Endodermal cell (in vitro differentiated cells): ENCODE measurements at regions not wholly inside any gene's neighbourhood (a gene's known extent, or its start where the extent isn't known, plus 50 kb on each side); places are given as distances from the start of the nearest gene placed in this dataset.

Experiments used
- DNase-seq: peaks from one replicate; pipeline ENCODE4 v3.0.0-alpha.2; 2017
- H3K27ac ChIP-seq: 2 replicates; pipeline ENCODE4 v1.5.1; 2013; ENCODE audit warnings: mild to moderate bottlenecking, low read depth, low read length, moderate library complexity
- H3K27me3 ChIP-seq: 2 replicates; pipeline ENCODE4 v1.6.1; 2013; ENCODE audit warnings: mild to moderate bottlenecking, low read length, moderate library complexity; ENCODE audit not compliant: insufficient read depth, control insufficient read depth, poor library complexity, severe bottlenecking
- H3K36me3 ChIP-seq: 2 replicates; pipeline ENCODE4 v1.7.0; 2013; ENCODE audit warnings: mild to moderate bottlenecking, low read length, moderate library complexity; ENCODE audit not compliant: control insufficient read depth, insufficient read depth
- H3K4me1 ChIP-seq: one replicate; pipeline ENCODE4 v1.7.0; 2013; ENCODE audit warnings: low read length; ENCODE audit not compliant: control insufficient read depth, insufficient read depth
- H3K4me3 ChIP-seq: 2 replicates; pipeline ENCODE4 v1.5.1; 2013; ENCODE audit warnings: mild to moderate bottlenecking, low read length, moderate library complexity
- H3K9ac ChIP-seq: 2 replicates; pipeline ENCODE4 v1.6.1; 2013; ENCODE audit warnings: mild to moderate bottlenecking, low read length, moderate library complexity; ENCODE audit not compliant: poor library complexity, severe bottlenecking; ENCODE audit errors: extremely low read depth
- H3K9me3 ChIP-seq: 2 replicates; pipeline ENCODE4 v1.6.1; 2013; ENCODE audit warnings: mild to moderate bottlenecking, low read length, moderate library complexity; ENCODE audit not compliant: control insufficient read depth
- H3K27ac Mint-ChIP-seq: 2 replicates; pipeline ENCODE4 v1.8.0; 2020; ENCODE audit warnings: mixed read lengths
- H3K27me3 Mint-ChIP-seq: 2 replicates; pipeline ENCODE4 v1.8.0; 2021; ENCODE audit warnings: mild to moderate bottlenecking, mixed read lengths; ENCODE audit not compliant: insufficient read depth
- H3K36me3 Mint-ChIP-seq: 2 replicates; pipeline ENCODE4 v1.8.0; 2020; ENCODE audit warnings: low read depth, mixed read lengths
- H3K4me1 Mint-ChIP-seq: 2 replicates; pipeline ENCODE4 v1.8.0; 2020; ENCODE audit warnings: mixed read lengths
- H3K4me3 Mint-ChIP-seq: 2 replicates; pipeline ENCODE4 v1.8.0; 2020; ENCODE audit warnings: mild to moderate bottlenecking, moderate library complexity, mixed read lengths
- H3K9me3 Mint-ChIP-seq: 2 replicates; pipeline ENCODE4 v1.8.0; 2020; ENCODE audit warnings: mild to moderate bottlenecking, mixed read lengths
- CTCF ChIP-seq: fragments of 200-600 bp; sonication (generic); conservative IDR thresholded peaks from 2 replicates; pipeline ENCODE4 v1.5.0; 2021; ENCODE audit warnings: antibody characterized with exemption, mild to moderate bottlenecking
- WGBS, 2 experiments: methylation state at CpG; one replicate each; pipeline versions ENCODE4 v1.1.5 to v1.1.7; 2013; ENCODE audit warnings: missing lambda C conversion rate in 2 of 2, mixed read lengths in 1 of 2; ENCODE audit not compliant: insufficient coverage in 1 of 2, insufficient read length in 1 of 2; 5-methylcytosine and 5-hydroxymethylcytosine counted together

GRCh38 chr12:29944269-29945000 lies 160.7 kb upstream of the TMTC1 start:
- Histone ChIP-seq H3K4me1 (no peaks in the 10 kb centered on the region), H3K9me3 (peaks cover 14% of the 10 kb centered on the region), H3K27me3 (no peaks in the 10 kb centered on the region), H3K4me3 (no peak overlapping the region), H3K36me3 (no peaks in the 10 kb centered on the region), H3K9ac (no peak overlapping the region), H3K27ac (no peak overlapping the region)
- H3K9me3 Mint-ChIP-seq: peaks cover 18% of the 10 kb centered on the region
- 88 to 100% methylated on average over 1 to 2 of the region's 2 CpGs for WGBS, 2 experiments
- no peak for TF ChIP-seq CTCF
- H3K4me1 Mint-ChIP-seq: no peaks in the 10 kb centered on the region
- no peaks in the 10 kb centered on the region for H3K36me3 Mint-ChIP-seq
- no peak overlapping the region for H3K27ac Mint-ChIP-seq
- DNase-seq: no peak
- H3K27me3 Mint-ChIP-seq: no peaks in the 10 kb centered on the region
- H3K4me3 Mint-ChIP-seq: no peak overlapping the region

- Histone ChIP-seq H3K27ac (no peak overlapping the region), H3K9ac (no peak overlapping the region), H3K4me1 (no peaks in the 10 kb centered on the region), H3K27me3 (no peaks in the 10 kb centered on the region), H3K9me3 (peaks cover 14% of the 10 kb centered on the region), H3K36me3 (no peaks in the 10 kb centered on the region), H3K4me3 (no peak overlapping the region)
- WGBS, 2 experiments: 87 to 100% methylated on average over 2 of the region's 2 CpGs
- H3K4me1 Mint-ChIP-seq: no peaks in the 10 kb centered on the region
- no peak for DNase-seq
- no peak overlapping the region for H3K27ac Mint-ChIP-seq
- H3K4me3 Mint-ChIP-seq: no peak overlapping the region
- no peaks in the 10 kb centered on the region for H3K36me3 Mint-ChIP-seq
- TF ChIP-seq CTCF: no peak
- H3K9me3 Mint-ChIP-seq: peaks cover 19% of the 10 kb centered on the region
- no peaks in the 10 kb centered on the region for H3K27me3 Mint-ChIP-seq
Measured at GRCh38 chr12:29943683-29944082, 159.9 kb upstream of the TMTC1 start.

GRCh38 chr12:29940811-29941210 lies 157.1 kb upstream of the TMTC1 start:
- peaks cover 14% of the 10 kb centered on the region for H3K9me3 ChIP-seq

More at GRCh38 chr12:29940811-29941210, 157.1 kb upstream of the TMTC1 start:
- no peaks in the 10 kb centered on the region for H3K36me3 ChIP-seq
- H3K9ac ChIP-seq: no peak overlapping the region
- no peak overlapping the region for H3K4me3 Mint-ChIP-seq
- no peaks in the 10 kb centered on the region for H3K27me3 Mint-ChIP-seq
- TF ChIP-seq CTCF: no peak
- no peak for DNase-seq
- no peaks in the 10 kb centered on the region for H3K4me1 ChIP-seq
- H3K36me3 Mint-ChIP-seq: no peaks in the 10 kb centered on the region
- peaks cover 3% of the 10 kb centered on the region for H3K4me1 Mint-ChIP-seq
- H3K27ac Mint-ChIP-seq: no peak overlapping the region
- H3K4me3 ChIP-seq: no peak overlapping the region
- H3K9me3 Mint-ChIP-seq: peaks cover 19% of the 10 kb centered on the region
- no peaks in the 10 kb centered on the region for H3K27me3 ChIP-seq
- no peak overlapping the region for H3K27ac ChIP-seq
